22Rv1 (cell line): ENCODE measurements at regions not wholly inside any gene's neighbourhood (a gene's known extent, or its start where the extent isn't known, plus 50 kb on each side); places are given as distances from the start of the nearest gene placed in this dataset.

ENCODE experiments used
- H3K27ac ChIP-seq: fragments of 450-650 bp; 2 replicates; pipeline ENCODE4 v1.5.1; 2017
- CTCF ChIP-seq: fragments of 450-650 bp; IDR thresholded peaks from 2 replicates; pipeline ENCODE4 v1.5.1; 2017; ENCODE audit warnings: mild to moderate bottlenecking
- ZFX ChIP-seq: fragments of 450-650 bp; IDR thresholded peaks from 2 replicates; pipeline ENCODE4 v1.6.1; 2017; ENCODE audit warnings: antibody characterized with exemption, borderline replicate concordance

DNA sequence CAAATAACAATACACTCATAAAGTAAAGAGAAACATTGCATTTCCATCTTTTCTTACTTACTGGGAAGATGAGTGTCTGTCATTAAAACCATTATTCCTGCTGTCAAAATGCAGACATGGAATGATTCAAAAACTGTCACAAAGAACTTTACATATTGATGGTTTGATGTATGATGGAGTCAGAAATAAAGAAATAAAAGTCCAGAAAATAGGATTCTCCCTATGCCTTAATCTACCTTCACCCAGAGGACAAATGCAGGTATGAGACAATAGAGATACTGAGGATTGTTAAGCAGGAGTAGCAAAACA, 656.1 kb downstream of the TBC1D4 start:
- no peak overlapping the region for H3K27ac ChIP-seq
- TF ChIP-seq ZFX (no peak), CTCF (no peak)

DNA sequence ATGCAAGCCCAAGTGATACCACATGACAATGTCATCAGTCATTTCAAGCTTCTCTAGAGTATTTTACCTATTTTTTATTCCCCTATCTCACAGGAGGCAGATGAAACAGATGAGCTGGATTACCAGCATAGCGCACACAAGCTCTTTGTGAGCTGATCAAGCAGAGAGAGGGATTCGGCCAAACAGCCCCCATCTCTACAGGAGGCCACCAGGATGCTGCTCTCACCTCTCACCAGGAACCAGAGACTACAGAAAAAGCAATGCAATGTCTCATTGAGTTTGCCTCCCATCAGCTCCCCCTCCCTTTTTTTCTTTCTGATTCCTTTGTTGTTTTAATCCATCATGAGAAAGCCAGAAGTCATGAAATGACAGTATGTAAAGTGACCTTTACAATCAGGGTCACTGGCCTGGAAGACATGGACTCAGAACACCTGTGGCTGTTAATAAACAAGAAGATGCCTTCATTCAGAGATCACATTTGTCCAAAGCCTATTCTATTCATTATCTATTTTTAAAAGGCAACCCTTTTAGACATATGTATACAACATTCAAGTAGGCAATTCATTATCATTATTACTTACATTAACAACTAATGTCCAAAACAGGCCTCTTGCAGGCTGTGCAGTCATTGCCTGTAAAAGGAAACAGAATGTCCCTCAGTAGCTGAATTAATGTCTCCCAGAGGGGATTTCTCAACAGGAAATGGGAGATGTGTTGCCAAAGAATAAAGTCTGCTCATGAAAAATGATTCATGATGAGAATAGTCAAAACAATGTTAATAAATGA, 656.6 kb downstream of the TBC1D4 start:
- TF ChIP-seq CTCF (no peak), ZFX (no peak)
- H3K27ac ChIP-seq: no peak overlapping the region

DNA sequence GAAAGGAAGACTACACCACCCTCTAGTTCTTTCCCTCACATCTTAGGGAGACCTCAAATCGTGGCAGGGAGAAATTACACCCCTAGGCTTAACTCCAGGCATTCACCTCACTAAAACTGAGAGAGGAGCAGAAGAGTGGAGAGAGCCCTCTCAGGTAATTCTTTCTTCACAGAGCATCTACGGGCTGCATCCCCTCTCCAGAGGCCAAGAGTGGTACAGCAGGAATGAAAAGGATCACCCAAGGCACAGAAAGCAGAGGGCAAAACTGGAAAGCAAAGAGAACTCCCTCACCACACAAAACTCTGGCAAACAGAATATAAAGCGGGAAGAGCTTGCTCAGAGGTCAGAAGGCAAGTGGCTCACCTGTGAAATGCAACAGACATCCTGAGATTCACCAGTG, 661.2 kb downstream of the TBC1D4 start:
- TF ChIP-seq ZFX (no peak), CTCF (no peak)
- no peak overlapping the region for H3K27ac ChIP-seq

DNA sequence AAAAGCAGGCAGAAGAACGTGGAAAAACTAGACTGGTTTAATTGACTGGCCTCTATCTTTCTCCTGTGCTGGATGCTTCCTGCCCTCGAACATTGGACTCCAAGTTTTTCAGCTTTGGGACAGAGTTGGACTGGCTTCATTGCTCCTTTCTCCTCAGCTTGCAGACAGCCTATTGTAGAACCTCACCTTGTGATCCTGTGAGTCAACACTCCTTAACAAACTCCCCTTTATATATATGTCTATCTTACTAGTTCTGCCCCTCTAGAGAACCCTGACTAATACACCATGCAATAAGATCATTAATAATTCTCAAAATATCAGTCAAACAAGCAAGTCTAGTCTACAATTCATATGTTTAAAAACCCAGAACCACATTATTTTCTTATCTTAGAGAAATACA, 662.4 kb downstream of the TBC1D4 start:
- TF ChIP-seq ZFX: no peak
- TF ChIP-seq CTCF: no peak
- H3K27ac ChIP-seq: no peak overlapping the region

GRCh38 chr13:74816737-74817136, 665.2 kb downstream of the TBC1D4 start:
- no peak overlapping the region for H3K27ac ChIP-seq
- TF ChIP-seq ZFX: no peak
- no peak for TF ChIP-seq CTCF

GRCh38 chr13:74796157-74796556, 662.0 kb upstream of the KLF12 start:
- H3K27ac ChIP-seq: no peak overlapping the region
- TF ChIP-seq ZFX (no peak), CTCF (no peak)

GRCh38 chr13:74795526-74795925, 661.3 kb upstream of the KLF12 start:
- no peak overlapping the region for H3K27ac ChIP-seq
- TF ChIP-seq CTCF (no peak), ZFX (no peak)
